Astrocyte of the spinal cord (primary cell): ENCODE measurements at regions not wholly inside any gene's neighbourhood (a gene's known extent, or its start where the extent isn't known, plus 50 kb on each side); places are given as distances from the start of the nearest gene placed in this dataset.

ENCODE experiments used
- DNase-seq: peaks from one replicate; pipeline ENCODE4 v3.0.0; 2011; ENCODE audit warnings: low read depth, low spot score
- H3K4me3 ChIP-seq: 2 replicates; pipeline ENCODE4 v1.5.1; 2011; ENCODE audit warnings: low read depth, mild to moderate bottlenecking, low read length, moderate library complexity
- in situ Hi-C: cut with HindIII; loops from 2 replicates; pipeline ENCODE4 v1.10.0; 2017; ENCODE audit warnings: low sequenced_read_pairs
- TF ChIP-seq, protein P1 (sequence below): IDR thresholded peaks from 2 replicates; pipeline ENCODE4 v1.5.1; 2012; ENCODE audit warnings: low read depth, mild to moderate bottlenecking, low read length, inconsistent platforms

DNA sequence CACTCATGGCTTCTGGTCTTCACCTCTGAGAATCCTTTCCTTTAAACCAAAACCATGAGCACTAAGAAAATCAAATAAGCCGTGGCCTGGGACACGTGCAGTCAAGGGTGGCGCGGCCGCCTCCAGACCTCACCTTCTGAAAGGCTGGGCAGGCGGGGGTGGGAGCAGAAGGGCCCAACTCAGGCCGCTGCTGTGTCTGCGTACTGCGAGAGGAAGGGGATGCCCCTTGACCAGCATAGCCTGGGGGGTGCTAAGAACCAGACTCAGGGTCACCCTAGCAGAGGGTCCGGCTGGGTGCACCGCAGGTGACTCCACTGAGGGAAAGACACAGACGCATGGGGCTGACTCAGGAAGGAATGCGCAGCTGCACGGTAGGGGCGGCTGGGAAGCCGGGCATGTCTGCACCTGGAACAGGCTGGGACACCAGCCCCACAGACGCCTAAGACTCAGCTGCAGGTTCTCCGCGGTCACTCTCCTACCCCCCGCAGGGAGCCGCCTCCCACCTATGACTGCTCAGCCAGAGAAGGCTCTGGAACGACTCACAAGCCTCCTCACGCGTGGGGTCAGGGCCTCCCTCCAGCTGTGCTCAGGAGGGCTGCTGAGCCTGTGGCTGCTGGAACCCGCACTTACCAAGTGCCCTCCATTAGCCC, 432.4 kb upstream of the MYT1L start:
- DNase-seq = no peak
- in situ Hi-C loops = no loop called here
- no peak overlapping the region for H3K4me3 ChIP-seq
- TF ChIP-seq, protein P1, sequence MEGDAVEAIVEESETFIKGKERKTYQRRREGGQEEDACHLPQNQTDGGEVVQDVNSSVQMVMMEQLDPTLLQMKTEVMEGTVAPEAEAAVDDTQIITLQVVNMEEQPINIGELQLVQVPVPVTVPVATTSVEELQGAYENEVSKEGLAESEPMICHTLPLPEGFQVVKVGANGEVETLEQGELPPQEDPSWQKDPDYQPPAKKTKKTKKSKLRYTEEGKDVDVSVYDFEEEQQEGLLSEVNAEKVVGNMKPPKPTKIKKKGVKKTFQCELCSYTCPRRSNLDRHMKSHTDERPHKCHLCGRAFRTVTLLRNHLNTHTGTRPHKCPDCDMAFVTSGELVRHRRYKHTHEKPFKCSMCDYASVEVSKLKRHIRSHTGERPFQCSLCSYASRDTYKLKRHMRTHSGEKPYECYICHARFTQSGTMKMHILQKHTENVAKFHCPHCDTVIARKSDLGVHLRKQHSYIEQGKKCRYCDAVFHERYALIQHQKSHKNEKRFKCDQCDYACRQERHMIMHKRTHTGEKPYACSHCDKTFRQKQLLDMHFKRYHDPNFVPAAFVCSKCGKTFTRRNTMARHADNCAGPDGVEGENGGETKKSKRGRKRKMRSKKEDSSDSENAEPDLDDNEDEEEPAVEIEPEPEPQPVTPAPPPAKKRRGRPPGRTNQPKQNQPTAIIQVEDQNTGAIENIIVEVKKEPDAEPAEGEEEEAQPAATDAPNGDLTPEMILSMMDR = no peak

DNA sequence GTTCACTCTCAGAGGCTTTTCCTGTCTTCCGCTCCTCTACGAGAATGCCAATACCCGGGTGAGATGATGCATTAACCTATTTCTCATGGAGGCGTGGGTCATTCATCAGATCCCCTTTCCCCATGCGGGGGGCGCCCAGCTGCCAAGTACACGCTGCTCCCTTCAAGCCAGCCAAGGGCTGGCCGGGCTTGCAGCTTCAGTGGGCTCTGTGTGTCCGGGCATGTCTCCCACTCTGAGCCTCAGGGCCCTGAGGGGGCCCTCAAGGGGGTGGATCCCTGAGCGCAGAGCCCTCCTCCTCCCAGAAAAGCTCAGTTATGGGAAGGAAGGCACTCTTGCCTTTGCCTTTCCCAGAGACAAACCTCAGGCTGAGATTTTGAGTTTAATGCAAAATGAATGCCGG, 431.8 kb upstream of the MYT1L start:
- in situ Hi-C loops = no loop called here
- no peak overlapping the region for H3K4me3 ChIP-seq
- TF ChIP-seq, protein P1 = no peak
- no peak for DNase-seq

DNA sequence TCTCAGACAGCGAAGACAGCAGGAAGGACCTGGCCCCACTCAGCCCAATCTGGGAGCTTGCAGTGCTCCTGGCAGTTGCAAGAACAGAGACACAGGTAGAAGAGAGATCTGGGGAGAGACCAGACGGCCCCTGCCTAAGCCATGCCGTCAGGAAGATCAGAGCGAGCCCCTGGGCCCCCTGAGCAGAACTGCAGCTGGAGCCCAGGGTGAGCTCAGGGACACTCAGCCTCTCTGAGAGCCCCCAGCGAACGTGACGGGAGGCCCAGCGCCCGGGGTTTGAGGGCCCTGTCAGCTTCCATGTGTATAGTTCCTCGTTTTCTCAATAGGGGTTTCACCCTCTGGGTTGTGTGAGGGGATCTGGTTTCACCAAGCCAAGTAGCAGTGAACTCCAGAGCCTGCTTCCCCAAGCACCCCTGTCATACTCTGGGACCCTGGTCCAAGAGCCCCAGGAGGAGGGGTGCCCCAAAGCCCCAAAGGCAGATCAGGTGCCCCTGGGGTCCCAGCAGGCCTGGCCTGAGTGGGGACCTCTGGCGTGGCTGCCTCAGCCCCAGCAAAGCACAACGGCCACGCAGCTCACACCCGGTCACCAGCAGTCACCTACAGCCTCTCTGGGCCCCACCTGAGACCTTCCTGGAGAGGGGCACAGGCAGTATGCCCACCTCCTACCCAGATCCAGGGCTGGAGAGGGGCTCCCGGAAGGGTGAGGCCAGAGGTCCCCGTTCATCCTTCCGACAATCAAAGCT, 431.3 kb upstream of the MYT1L start:
- TF ChIP-seq, protein P1 = no peak
- H3K4me3 ChIP-seq = no peak overlapping the region
- no peak for DNase-seq
- in situ Hi-C loops = no loop called here

DNA sequence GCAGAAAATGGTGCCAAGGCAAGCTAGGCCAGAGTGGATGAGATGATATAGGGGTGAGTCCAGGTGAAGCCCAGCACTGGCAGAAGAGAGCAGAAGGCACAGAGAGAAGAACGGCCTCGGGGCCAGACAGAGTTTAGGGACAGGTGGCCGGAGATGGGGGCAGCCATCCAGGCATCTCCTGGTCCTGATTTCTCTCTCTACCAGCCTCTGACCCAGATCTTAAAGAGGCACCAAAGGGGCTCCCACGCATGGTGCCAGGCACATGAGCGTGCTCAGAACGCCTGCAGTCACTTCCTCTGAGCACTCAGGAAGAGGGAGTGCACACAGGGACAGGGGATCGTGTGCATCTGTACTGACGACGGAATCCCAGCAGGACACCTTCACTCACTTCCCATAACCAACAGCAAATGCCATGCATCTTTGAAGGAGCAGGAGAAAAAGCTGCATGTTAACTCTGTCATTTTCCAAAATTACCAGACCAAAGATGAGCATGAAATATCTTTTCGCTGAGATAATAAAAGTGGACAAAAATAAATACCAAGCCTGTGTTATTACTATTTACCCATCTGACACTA, 427.8 kb upstream of the MYT1L start:
- TF ChIP-seq, protein P1 = no peak
- DNase-seq = no peak
- in situ Hi-C loops = no loop called here

DNA sequence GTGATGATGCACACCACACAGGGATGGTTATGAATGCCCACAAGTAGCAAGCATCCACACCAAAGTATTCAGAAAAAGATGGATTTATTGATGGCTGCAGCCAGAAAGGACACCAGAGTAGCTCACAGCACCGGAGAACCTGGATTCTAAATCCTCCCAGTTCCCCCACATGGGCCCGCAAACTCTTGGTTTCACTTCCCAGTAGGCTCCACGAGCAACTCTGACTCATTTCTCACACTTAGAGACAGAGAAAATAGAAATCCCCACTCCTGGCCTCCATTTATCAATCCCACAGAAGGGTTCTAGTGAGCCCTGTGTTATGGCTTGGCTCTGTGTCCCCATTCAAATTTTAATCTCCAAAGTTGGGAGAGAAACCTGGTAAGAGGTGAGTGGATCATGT, 426.7 kb upstream of the MYT1L start:
- in situ Hi-C loops = no loop called here
- no peak overlapping the region for H3K4me3 ChIP-seq
- TF ChIP-seq, protein P1 = no peak
- no peak for DNase-seq

More for the DNA sequence above, 427.8 kb upstream of the MYT1L start:
- no peak overlapping the region for H3K4me3 ChIP-seq

DNA sequence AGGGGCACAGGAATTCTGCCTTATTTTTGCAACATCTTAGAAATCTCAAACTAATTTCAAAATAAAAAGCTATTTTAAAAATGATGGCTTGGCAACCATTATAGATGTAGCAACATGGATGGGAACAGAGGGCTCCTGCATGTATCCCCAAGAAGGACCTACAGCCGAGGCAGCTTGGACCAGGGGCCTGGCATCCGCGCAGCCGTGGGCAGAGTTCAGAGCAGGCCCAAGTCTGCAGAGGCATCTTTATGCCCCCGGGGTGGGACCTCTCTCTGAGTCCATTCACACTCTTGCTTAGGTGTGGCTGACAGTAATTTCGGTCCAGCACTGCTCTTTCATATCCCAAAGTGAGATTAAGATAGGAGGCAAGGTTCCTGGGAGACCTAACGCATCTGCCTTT, 425.8 kb upstream of the MYT1L start:
- TF ChIP-seq, protein P1 = no peak
- DNase-seq = no peak
- in situ Hi-C loops = no loop called here
- no peak overlapping the region for H3K4me3 ChIP-seq
